Fibroblast of lung (primary cell): ENCODE measurements at regions not wholly inside any gene's neighbourhood (a gene's known extent, or its start where the extent isn't known, plus 50 kb on each side); places are given as distances from the start of the nearest gene placed in this dataset.

Experiments used
- CTCF ChIP-seq, 2 donors: IDR thresholded peaks in 1 of 2; conservative IDR thresholded peaks in 1 of 2; 1 replicate in 1 of 2; 2 replicates in 1 of 2; pipeline ENCODE4 v1.5.1; 2011 to 2012; ENCODE audit warnings: low read length in 2 of 2, control low read depth in 1 of 2, inconsistent platforms in 1 of 2, low read depth in 1 of 2, mild to moderate bottlenecking in 1 of 2
- EZH2 ChIP-seq: IDR thresholded peaks from 2 replicates; pipeline ENCODE4 v1.5.1; 2012; ENCODE audit warnings: low read length, control low read depth, mild to moderate bottlenecking; ENCODE audit errors: missing control alignments

DNA sequence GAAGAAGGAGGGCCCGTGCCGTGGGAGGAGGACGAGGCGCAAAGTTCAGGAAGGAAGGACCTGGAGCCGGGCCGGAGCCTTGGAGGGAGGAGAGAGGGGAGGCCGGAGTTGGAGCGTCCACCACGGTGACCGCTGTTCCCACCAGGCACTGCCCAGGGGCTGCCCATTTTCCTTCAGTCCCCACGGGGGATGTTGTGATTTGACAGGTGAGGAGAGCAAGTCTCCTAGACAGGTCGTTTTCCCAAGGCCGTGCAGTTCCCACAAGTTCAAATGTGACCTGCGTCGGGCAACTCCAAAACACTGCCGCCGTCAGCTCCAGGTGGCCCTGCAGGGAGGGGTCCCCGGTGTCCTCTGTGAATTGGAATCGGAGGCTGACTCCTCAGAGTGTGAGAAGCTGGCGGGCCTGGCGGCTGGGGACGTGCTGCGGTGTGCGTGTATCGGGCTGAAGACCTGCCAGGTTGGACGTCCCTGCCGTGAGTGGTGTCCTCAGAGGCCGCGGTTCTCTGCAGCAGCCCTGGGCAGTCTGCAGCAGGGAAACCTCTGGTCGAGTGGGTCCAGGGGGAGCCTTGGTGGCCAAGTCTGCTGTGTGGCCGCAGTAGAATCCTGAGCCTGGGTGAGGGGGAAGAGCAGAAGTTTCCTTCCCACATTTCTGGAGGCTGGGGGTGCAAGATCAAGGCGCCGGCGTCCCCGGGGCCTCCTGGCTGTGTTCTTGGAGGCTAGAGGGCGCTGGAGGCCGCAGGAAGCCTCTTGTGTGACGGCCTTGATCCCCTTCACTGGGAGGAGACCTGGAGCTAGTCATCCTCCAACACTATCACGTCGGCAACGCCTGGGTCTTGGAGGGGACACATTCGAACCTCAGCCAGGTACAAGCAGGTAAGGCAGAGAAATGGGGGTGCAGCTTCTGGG is 115.1 kb upstream of the FRMD1 start:
- TF ChIP-seq EZH2 (no peak), CTCF (conservative IDR thresholded peaks at IDR 0.05 in 1 of 2, IDR thresholded peaks at IDR 0.05 in 1 of 2; ENCODE audit: low read depth in 1 of 2, low read length in 2 of 2) (no peak)
